Adrenal gland (tissue), 9 donors: ENCODE measurements at regions not wholly inside any gene's neighbourhood (a gene's known extent, or its start where the extent isn't known, plus 50 kb on each side); places are given as distances from the start of the nearest gene placed in this dataset.

Source experiments
- DNase-seq, 7 donors: peaks; one replicate each; pipeline ENCODE4 v3.0.0-alpha.2; 2019 to 2020
- H3K27ac ChIP-seq, 5 donors: fragments of 200-600 bp; sonication (generic) in 4 of 5; 1 replicate in 3 of 5; 2 replicates in 2 of 5; pipeline versions ENCODE4 v1.5.1 to v1.8.0; 2016 to 2020; ENCODE audit warnings: mild to moderate bottlenecking in 1 of 5
- H3K27me3 ChIP-seq: fragments of 200-600 bp; 2 replicates; pipeline ENCODE4 v1.8.0; 2021
- H3K36me3 ChIP-seq, 2 donors: fragments of 200-600 bp; replicated peaks in 1 of 2; 1 replicate in 1 of 2; 2 replicates in 1 of 2; pipeline versions ENCODE4 v1.5.1 to v1.8.0; 2018 to 2022
- H3K4me1 ChIP-seq, 2 donors: fragments of 200-600 bp; replicated peaks in 1 of 2; 1 replicate in 1 of 2; 2 replicates in 1 of 2; pipeline versions ENCODE4 v1.5.1 to v1.8.0; 2018 to 2021
- H3K4me3 ChIP-seq, 4 donors: fragments of 200-600 bp; sonication (generic) in 3 of 4; one replicate each; pipeline ENCODE4 v1.5.1; 2016 to 2018
- H3K9me3 ChIP-seq, 3 donors: fragments of 200-600 bp; sonication (generic) in 1 of 3; replicated peaks in 1 of 3; 1 replicate in 2 of 3; 2 replicates in 1 of 3; pipeline versions ENCODE4 v1.5.1 to v1.8.0; 2016 to 2021
- CTCF ChIP-seq, 6 experiments: fragments of 450-650 bp in 4 of 6; fragments of 200-600 bp in 2 of 6; sonication (generic) in 1 of 6; IDR thresholded peaks; 1 replicate in 5 of 6; 2 replicates in 1 of 6; pipeline versions ENCODE4 v1.5.1 to v1.8.0; 2016 to 2021; ENCODE audit warnings: antibody characterized with exemption in 6 of 6, mild to moderate bottlenecking in 2 of 6, moderate library complexity in 1 of 6
- POLR2A ChIP-seq, 2 donors: fragments of 450-650 bp; IDR thresholded peaks; one replicate each; pipeline ENCODE4 v1.6.1; 2017; ENCODE audit warnings: antibody characterized with exemption in 2 of 2, mild to moderate bottlenecking in 2 of 2, moderate library complexity in 1 of 2
- WGBS, 4 donors: extraction: QIAGEN DNeasy Blood & Tissue Kit in 2 of 4; methylation state at CpG; one replicate each; pipeline versions ENCODE4 v1.1.5 to v1.1.7; 2013 to 2017; 5-methylcytosine and 5-hydroxymethylcytosine counted together
- intact Hi-C, 2 donors: fragments of 100-400 bp; cut with DNase I; formaldehyde crosslinking; loops; one replicate each; pipeline versions ENCODE4 v1.14.1 to v1.15.0; 2022 to 2023
- donor health status: healthy with polysubstance abuse.
- donor health status: Bipolar disorder and iron deficiency.
- donor health status: DM: yes; HTN: yes; CAD: no.
- donor health status: DM: no; HTN: no; CAD: no.
- donor health status: DM: no; HTN: no; CAD: no.

GRCh38 chr12:123040106-123040505, 59.6 kb downstream of the ARL6IP4 start:
- Histone ChIP-seq H3K4me3 (no peak overlapping the region), H3K36me3 (no peaks in the 10 kb centered on the region), H3K27me3 (no peaks in the 10 kb centered on the region), H3K9me3 (no peaks in the 10 kb centered on the region), H3K27ac (no peak overlapping the region), H3K4me1 (peaks cover 17 to 25% of the 10 kb centered on the region in 2 donors)
- intact Hi-C loops = loop anchor here (10.0 kb wide), 1 partner anchor 115 kb away; the partner anchor contains the start of gene PITPNM2 (in 2 of the 2)
- no peak for TF ChIP-seq CTCF (IDR thresholded peaks at IDR 0.05)
- no peak for TF ChIP-seq POLR2A (IDR thresholded peaks at IDR 0.05)
- 89 to 95% (median 90%) methylated on average over 2 of the region's 2 CpGs for WGBS, 4 donors
- no peak for DNase-seq

- peak overlapping the region in 1 of 5 donors; percentile 41 for H3K27ac ChIP-seq
- H3K4me1 ChIP-seq = peaks cover 16 to 32% of the 10 kb centered on the region in 2 donors
- DNase-seq = peak in 2 of 7 donors; percentile 36 to 61
- intact Hi-C loops = no loop called here
- H3K4me3 ChIP-seq = no peak overlapping the region
- no peaks in the 10 kb centered on the region for H3K27me3 ChIP-seq
- peaks cover 0 to 2% of the 10 kb centered on the region in 2 donors for H3K36me3 ChIP-seq
- 60 to 70% (median 65%) methylated on average over 6 of the region's 6 CpGs for WGBS, 4 donors
- no peaks in the 10 kb centered on the region for H3K9me3 ChIP-seq
- TF ChIP-seq POLR2A (IDR thresholded peaks at IDR 0.05) (no peak), CTCF (IDR thresholded peaks at IDR 0.05) (no peak)
These were observed 58.5 kb downstream of the ARL6IP4 start for GRCh38 chr12:123038966-123039365.

GRCh38 chr12:123038486-123038885, 58.0 kb downstream of the ARL6IP4 start:
- Histone ChIP-seq H3K4me3 (no peak overlapping the region), H3K27ac (peak overlapping the region in 1 of 5 donors; percentile 41), H3K36me3 (peaks cover 0 to 7% of the 10 kb centered on the region in 2 donors), H3K9me3 (no peaks in the 10 kb centered on the region), H3K27me3 (no peaks in the 10 kb centered on the region), H3K4me1 (peaks cover 12 to 27% of the 10 kb centered on the region in 2 donors)
- TF ChIP-seq POLR2A (IDR thresholded peaks at IDR 0.05) (no peak), CTCF (IDR thresholded peaks at IDR 0.05) (no peak)
- DNase-seq = no peak
- intact Hi-C loops = no loop called here
- WGBS, 4 donors = 83 to 95% (median 93%) methylated on average over 7 of the region's 7 CpGs

GRCh38 chr12:123037791-123038190, 57.3 kb downstream of the ARL6IP4 start:
- Histone ChIP-seq H3K27me3 (no peaks in the 10 kb centered on the region), H3K4me3 (no peak overlapping the region), H3K27ac (no peak overlapping the region), H3K9me3 (no peaks in the 10 kb centered on the region), H3K4me1 (peaks cover 7 to 20% of the 10 kb centered on the region in 2 donors), H3K36me3 (peaks cover 0 to 13% of the 10 kb centered on the region in 2 donors)
- WGBS, 4 donors = 90 to 94% (median 92%) methylated on average over 4 to 6 of the region's 6 CpGs
- TF ChIP-seq CTCF (IDR thresholded peaks at IDR 0.05) (no peak), POLR2A (IDR thresholded peaks at IDR 0.05) (no peak)
- DNase-seq = no peak
- intact Hi-C loops = no loop called here
